ENCODE measurements at regions not wholly inside any gene's neighbourhood (a gene's known extent, or its start where the extent isn't known, plus 50 kb on each side); places are given as distances from the start of the nearest gene placed in this dataset.

- H3K4me1 ChIP-seq: no peaks in the 10 kb centered on the region
- TF ChIP-seq CTCF (IDR thresholded peaks at IDR 0.05): no peak
- intact Hi-C loops (cut with DNase I): no loop called here
- H3K36me3 ChIP-seq: no peaks in the 10 kb centered on the region
- H3K27me3 ChIP-seq: no peaks in the 10 kb centered on the region
- WGBS, 2 donors: 65 to 75% methylated on average over 5 of the region's 5 CpGs
- H3K4me3 ChIP-seq (replicated peaks in 1 of 3): no peak overlapping the region
- H3K9me3 ChIP-seq: no peaks in the 10 kb centered on the region
- DNase-seq: no peak
- no peak overlapping the region for H3K27ac ChIP-seq
These were observed 194.6 kb downstream of the ATXN7L3B start for GRCh38 chr12:74732164-74732784.

GRCh38 chr12:74732826-74733225 is 195.2 kb downstream of the ATXN7L3B start:
- no peaks in the 10 kb centered on the region for H3K27me3 ChIP-seq
- H3K9me3 ChIP-seq: no peaks in the 10 kb centered on the region
- H3K4me3 ChIP-seq (replicated peaks in 1 of 3): no peak overlapping the region
- no peaks in the 10 kb centered on the region for H3K4me1 ChIP-seq
- intact Hi-C loops (cut with DNase I): no loop called here
- WGBS, 2 donors: 53 to 74% methylated on average over 5 of the region's 5 CpGs
- TF ChIP-seq CTCF (IDR thresholded peaks at IDR 0.05): no peak
- TF ChIP-seq POLR2A (IDR thresholded peaks at IDR 0.05): no peak
- no peak for DNase-seq
- no peaks in the 10 kb centered on the region for H3K36me3 ChIP-seq
- no peak overlapping the region for H3K27ac ChIP-seq

- no peak for DNase-seq
- intact Hi-C loops (cut with DNase I): no loop called here
- 74 to 81% methylated on average over 4 of the region's 4 CpGs for WGBS, 2 donors
- H3K27ac ChIP-seq: no peak overlapping the region
- H3K4me3 ChIP-seq (replicated peaks in 1 of 3): no peak overlapping the region
- no peaks in the 10 kb centered on the region for H3K27me3 ChIP-seq
- TF ChIP-seq CTCF (IDR thresholded peaks at IDR 0.05): no peak
- TF ChIP-seq POLR2A (IDR thresholded peaks at IDR 0.05): no peak
- no peaks in the 10 kb centered on the region for H3K9me3 ChIP-seq
- no peaks in the 10 kb centered on the region for H3K36me3 ChIP-seq
- no peaks in the 10 kb centered on the region for H3K4me1 ChIP-seq
These were observed 203.5 kb downstream of the ATXN7L3B start for GRCh38 chr12:74741112-74741511.

GRCh38 chr12:74747305-74747704 is 209.7 kb downstream of the ATXN7L3B start:
- no peaks in the 10 kb centered on the region for H3K9me3 ChIP-seq
- no peak overlapping the region for H3K4me3 ChIP-seq (replicated peaks in 1 of 3)
- no peaks in the 10 kb centered on the region for H3K4me1 ChIP-seq
- no peaks in the 10 kb centered on the region for H3K36me3 ChIP-seq
- H3K27me3 ChIP-seq: no peaks in the 10 kb centered on the region
- no peak for TF ChIP-seq CTCF (IDR thresholded peaks at IDR 0.05)
- intact Hi-C loops (cut with DNase I): no loop called here
- no peak for DNase-seq
- no peak overlapping the region for H3K27ac ChIP-seq

- DNase-seq: no peak
- TF ChIP-seq CTCF (IDR thresholded peaks at IDR 0.05) (no peak), POLR2A (IDR thresholded peaks at IDR 0.05) (no peak)
- H3K27ac ChIP-seq: no peak overlapping the region
- H3K27me3 ChIP-seq: no peaks in the 10 kb centered on the region
- 71 to 74% methylated on average over 1 of the region's 1 CpG for WGBS, 2 donors
- intact Hi-C loops (cut with DNase I): no loop called here
- no peaks in the 10 kb centered on the region for H3K4me1 ChIP-seq
- H3K36me3 ChIP-seq: no peaks in the 10 kb centered on the region
- H3K9me3 ChIP-seq: no peaks in the 10 kb centered on the region
- no peak overlapping the region for H3K4me3 ChIP-seq (replicated peaks in 1 of 3)
These were observed 213.8 kb downstream of the ATXN7L3B start for GRCh38 chr12:74751441-74751840.

Measured in thyroid gland (tissue), 4 donors.